ENCODE measurements at regions not wholly inside any gene's neighbourhood (a gene's known extent, or its start where the extent isn't known, plus 50 kb on each side); places are given as distances from the start of the nearest gene placed in this dataset.
"Not testable (repeated sequence)": the region's sequence is repeated elsewhere in the genome, so short reads cannot be mapped to it uniquely, and the experiment has no call there.

DNA sequence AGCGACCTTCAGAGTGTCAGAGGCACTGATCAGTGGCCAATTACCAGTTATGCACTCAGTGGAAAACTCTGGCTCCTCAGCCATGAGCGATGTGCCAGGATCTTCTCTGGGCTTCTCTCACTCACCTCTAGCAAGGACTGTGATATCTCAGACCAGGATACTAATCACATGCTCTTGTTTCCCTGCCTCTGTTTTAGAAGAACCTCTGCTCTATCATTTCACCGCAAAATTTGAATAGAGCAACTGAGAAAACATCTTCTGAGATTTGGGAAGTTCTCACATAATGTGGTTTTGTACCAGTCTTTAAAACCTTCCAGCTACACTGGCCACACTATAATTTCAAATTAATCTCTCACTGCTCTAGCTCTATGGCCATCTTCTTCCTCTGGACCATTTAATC is 325.8 kb upstream of the FRG2C start:
- H3K9me3 Mint-ChIP-seq = peaks cover 0 to 6% (median 0%) of the 10 kb centered on the region in 3 donors
- no peaks in the 10 kb centered on the region for H3K36me3 Mint-ChIP-seq
- no peaks in the 10 kb centered on the region for H3K4me1 Mint-ChIP-seq
- H3K27me3 Mint-ChIP-seq = peaks cover 4% of the 10 kb centered on the region
- H3K27ac Mint-ChIP-seq = no peak overlapping the region
- no peak overlapping the region for H3K4me3 Mint-ChIP-seq

DNA sequence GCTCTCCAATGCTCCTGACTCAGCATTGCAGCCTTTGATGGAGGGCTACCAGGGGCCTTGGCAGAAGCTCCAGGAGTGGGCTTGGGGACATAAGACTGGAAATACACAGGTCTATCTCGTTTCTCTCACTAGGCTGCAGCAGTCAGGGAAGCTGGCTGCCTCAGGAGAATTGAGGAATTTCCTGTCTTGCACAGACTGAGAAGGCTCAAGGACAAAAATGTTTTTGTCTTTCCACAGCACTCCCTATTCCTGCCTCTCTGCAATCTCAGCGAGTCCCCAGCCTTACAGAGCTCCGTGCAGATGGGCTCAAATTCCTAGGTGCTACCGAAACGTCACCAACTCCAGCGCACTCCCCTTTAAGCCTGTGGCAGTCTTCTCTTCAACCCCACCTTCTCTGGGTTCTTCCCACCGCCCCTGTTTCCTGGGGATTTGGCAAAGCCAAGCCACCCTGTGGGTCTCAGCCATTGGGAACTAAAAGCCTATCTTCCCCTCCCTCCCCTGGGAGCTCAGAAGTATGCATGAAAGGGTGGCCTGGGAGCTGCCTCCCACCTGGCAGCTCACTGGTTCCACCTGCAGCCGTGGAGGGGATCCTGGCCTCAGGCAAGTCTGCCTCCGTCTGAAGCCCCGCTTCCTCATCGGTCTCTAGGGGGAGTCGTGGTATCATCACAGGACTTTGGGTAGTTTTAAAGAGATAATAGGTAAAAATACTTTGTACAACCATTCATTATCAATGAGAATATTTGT is 322.6 kb upstream of the FRG2C start:
- no peaks in the 10 kb centered on the region for H3K4me1 Mint-ChIP-seq
- H3K9me3 Mint-ChIP-seq = peaks cover 0 to 2% (median 0%) of the 10 kb centered on the region in 3 donors
- H3K36me3 Mint-ChIP-seq = no peaks in the 10 kb centered on the region
- peaks cover 3% of the 10 kb centered on the region for H3K27me3 Mint-ChIP-seq
- H3K4me3 Mint-ChIP-seq = no peak overlapping the region
- no peak overlapping the region for H3K27ac Mint-ChIP-seq

GRCh38 chr3:75342425-75342824 is 321.7 kb upstream of the FRG2C start:
- H3K27me3 Mint-ChIP-seq = peaks cover 3% of the 10 kb centered on the region
- H3K27ac Mint-ChIP-seq = no peak overlapping the region
- no peaks in the 10 kb centered on the region for H3K4me1 Mint-ChIP-seq
- H3K4me3 Mint-ChIP-seq = no peak overlapping the region
- peaks cover 0 to 2% (median 0%) of the 10 kb centered on the region in 3 donors for H3K9me3 Mint-ChIP-seq
- H3K36me3 Mint-ChIP-seq = no peaks in the 10 kb centered on the region

- not testable (repeated sequence) for H3K4me1 Mint-ChIP-seq, H3K36me3 Mint-ChIP-seq, H3K9me3 Mint-ChIP-seq, H3K4me3 Mint-ChIP-seq, H3K27me3 Mint-ChIP-seq, H3K27ac Mint-ChIP-seq
Measured at GRCh38 chr3:75350536-75350935, 313.6 kb upstream of the FRG2C start.

DNA sequence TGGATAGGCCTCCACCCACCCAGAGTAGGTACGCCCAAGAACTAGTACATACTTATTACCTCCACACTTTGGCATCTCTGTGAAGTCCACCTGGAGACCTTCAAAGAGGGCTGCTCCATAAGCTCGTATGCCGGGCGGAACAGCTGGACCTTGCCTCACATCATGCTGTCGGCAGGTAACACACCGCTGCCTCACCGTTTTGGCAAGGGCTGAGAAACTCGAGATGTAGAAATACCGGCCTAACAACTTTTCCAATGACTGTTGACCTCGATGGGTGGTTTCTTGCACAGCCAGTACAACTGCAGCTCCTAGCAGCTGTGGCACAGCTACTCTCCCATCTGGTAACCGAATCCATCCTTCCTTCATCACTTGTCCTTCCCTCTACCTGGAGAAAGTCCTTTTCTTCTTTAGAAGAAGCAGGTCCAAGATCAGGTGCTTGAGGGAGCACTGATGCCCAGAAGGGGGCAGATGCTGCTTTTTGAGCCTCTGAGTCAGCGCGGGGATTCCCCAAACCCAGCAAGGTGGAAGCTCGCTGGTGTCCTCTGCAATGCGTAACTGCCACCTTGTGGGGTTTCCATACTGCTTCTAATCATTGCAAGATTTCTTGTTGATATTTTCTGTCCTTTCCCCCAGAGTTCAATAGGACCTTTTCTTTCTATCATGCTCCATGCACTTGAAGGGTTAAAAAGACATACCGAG is 301.9 kb upstream of the FRG2C start:
- not testable (repeated sequence) for H3K36me3 Mint-ChIP-seq, H3K27ac Mint-ChIP-seq, H3K4me3 Mint-ChIP-seq, H3K27me3 Mint-ChIP-seq, H3K9me3 Mint-ChIP-seq, H3K4me1 Mint-ChIP-seq

DNA sequence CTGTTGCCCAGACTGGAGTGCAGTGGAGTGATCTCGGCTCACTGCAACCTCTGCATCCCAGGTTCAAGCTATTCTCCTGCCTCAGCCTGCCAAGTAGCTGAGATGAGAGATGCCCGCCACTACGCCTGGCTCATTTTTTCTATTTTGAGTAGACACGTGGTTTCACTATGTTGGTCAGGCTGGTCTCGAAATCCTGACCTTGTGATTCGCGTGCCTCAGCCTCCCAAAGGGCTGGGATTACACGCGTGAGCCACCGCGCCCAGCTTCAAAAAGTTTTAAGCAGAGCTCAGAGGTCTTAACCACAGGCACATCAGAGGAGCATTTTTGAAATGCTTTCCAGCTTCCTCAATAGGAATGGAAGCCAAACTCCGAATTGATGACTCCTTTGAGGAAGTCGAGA is 291.2 kb upstream of the FRG2C start:
- H3K27ac Mint-ChIP-seq, H3K27me3 Mint-ChIP-seq, H3K36me3 Mint-ChIP-seq, H3K9me3 Mint-ChIP-seq, H3K4me3 Mint-ChIP-seq, H3K4me1 Mint-ChIP-seq: not testable (repeated sequence)

DNA sequence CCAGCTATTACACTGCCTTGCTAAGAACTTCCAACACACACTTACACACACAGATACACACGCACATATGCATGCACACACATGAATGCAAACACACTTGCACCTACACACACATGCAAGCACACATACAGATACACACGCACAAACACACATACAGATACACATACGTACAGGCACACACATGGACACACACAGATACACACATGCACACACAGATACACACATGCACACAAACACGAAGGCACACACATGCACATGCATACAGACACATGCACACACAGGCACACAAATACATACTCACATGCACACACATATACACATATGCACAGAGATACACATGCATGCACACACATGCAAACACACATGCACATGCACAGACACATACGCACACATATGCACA is 284.3 kb upstream of the FRG2C start:
- not testable (repeated sequence) for H3K4me3 Mint-ChIP-seq, H3K36me3 Mint-ChIP-seq, H3K4me1 Mint-ChIP-seq, H3K27ac Mint-ChIP-seq, H3K27me3 Mint-ChIP-seq, H3K9me3 Mint-ChIP-seq

DNA sequence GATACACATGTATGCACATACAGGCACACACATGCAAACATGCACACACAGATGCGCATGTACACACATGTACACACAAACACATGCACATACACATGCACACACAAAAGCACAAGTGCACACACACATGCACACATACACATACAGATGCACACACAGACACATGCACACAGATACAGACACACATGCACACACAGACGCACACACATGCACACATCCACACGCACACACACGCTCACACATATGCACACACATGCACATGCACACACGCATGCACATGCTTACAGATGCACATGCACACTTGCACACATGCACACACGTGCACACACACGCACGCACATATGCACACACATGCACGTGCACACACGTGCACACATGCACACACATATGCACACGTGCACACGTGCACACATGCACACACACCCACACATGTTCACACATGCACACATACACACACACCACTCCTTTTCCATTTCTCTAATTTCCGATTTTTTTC is 283.8 kb upstream of the FRG2C start:
- no peaks in the 10 kb centered on the region for H3K36me3 Mint-ChIP-seq
- H3K4me3 Mint-ChIP-seq = peak overlapping the region in 1 of 4 donors; percentile 63
- peaks cover 4 to 9% (median 9%) of the 10 kb centered on the region in 3 donors for H3K9me3 Mint-ChIP-seq
- H3K27me3 Mint-ChIP-seq = no peaks in the 10 kb centered on the region
- no peak overlapping the region for H3K27ac Mint-ChIP-seq
- H3K4me1 Mint-ChIP-seq = peaks cover 0 to 4% (median 0%) of the 10 kb centered on the region in 3 donors

DNA sequence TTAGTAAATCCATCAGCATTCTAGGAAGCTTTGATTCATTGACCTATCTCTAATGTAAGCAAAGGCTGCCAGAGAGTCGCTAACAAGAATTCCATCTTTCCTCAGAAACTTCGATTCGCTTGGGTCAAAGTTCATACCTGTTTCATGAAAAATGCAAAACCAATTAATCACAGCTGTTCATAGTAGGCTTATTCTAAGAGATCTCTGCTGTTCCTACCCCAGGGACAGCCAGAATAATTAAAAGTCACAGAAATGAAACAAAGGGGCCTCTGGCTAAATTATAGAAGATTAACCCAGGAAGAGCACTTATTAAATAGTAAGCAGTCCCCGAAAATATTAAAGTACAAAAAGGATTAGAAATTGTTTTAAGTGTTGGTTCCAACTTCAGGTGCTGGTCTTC is 280.1 kb upstream of the FRG2C start:
- not testable (repeated sequence) for H3K9me3 Mint-ChIP-seq, H3K4me1 Mint-ChIP-seq, H3K36me3 Mint-ChIP-seq, H3K4me3 Mint-ChIP-seq, H3K27me3 Mint-ChIP-seq, H3K27ac Mint-ChIP-seq

DNA sequence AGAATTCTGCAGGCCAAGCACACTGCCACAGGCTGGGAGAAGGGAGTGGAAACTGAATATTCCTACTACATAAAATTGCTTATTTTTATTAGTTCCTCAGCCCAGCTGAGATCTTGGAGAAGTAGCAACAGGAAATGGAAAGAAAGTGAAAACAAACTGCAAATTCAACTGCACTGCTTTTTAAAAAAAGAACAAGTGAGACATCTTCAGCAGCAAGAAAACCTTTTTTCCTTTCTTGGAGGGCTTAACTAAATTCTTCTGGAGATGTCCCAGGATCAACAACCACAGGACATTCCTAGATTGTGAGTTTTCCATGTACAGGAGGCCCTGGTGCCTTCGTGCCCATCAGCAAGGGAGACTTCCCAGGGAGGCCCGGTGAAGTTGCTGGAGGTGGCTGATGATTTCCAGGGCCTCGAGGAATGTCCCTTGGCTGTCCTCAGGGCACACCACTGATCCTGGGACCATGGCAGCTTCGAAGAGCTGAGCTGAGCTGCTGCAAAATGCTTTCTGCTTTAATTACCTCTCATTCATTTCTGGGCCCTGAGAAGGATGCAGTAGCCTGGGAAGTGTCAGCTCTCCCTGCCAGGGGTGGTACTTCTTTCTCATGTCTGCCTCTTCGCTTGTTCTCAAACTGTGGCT is 275.5 kb upstream of the FRG2C start:
- not testable (repeated sequence) for H3K4me1 Mint-ChIP-seq, H3K27me3 Mint-ChIP-seq, H3K36me3 Mint-ChIP-seq, H3K27ac Mint-ChIP-seq, H3K4me3 Mint-ChIP-seq, H3K9me3 Mint-ChIP-seq

- H3K4me1 Mint-ChIP-seq, H3K27me3 Mint-ChIP-seq, H3K9me3 Mint-ChIP-seq, H3K27ac Mint-ChIP-seq, H3K36me3 Mint-ChIP-seq, H3K4me3 Mint-ChIP-seq: not testable (repeated sequence)
Measured at GRCh38 chr3:75393288-75393694, 270.8 kb upstream of the FRG2C start.

- H3K9me3 Mint-ChIP-seq, H3K27me3 Mint-ChIP-seq, H3K4me3 Mint-ChIP-seq, H3K27ac Mint-ChIP-seq, H3K4me1 Mint-ChIP-seq, H3K36me3 Mint-ChIP-seq: not testable (repeated sequence)
Measured at GRCh38 chr3:75394102-75394501, 270.0 kb upstream of the FRG2C start.

DNA sequence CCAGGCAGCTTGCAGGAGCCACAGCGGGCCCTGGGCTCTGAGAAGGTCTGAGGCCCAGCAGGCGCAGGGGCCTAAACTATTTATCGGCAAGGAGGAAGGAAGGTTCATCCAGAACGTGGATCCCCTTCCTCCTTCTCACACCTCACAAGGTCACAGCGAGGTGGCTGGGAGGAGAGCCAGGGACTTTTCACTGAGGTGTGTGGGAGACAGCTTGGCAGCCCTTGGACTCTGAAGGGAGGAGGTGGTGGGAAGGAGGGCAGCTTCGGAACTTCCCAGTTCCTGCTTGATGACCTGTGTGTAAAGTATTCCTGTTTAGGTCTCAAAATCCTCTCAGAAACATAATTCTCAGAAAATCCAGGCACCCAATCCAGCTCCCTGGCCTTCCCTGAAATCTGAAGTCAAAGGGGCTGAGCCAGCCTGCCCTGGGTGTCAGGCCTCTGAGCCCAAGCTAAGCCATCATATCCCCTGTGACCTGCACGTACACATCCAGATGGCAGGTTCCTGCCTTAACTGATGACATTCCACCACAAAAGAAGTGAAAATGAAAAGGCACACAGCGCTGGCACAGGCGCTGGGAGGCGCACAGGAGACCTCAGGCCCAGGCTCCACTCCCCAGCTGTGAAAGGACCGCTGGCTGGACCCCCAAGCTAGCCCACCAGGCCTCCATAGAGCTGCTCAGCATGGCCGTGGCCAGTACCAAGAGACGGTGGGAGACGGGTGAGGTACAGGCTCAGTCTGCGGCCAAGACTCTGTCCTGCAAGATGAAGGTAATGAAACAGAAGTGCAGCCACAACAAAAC is 269.4 kb upstream of the FRG2C start:
- H3K27ac Mint-ChIP-seq, H3K9me3 Mint-ChIP-seq, H3K4me3 Mint-ChIP-seq, H3K27me3 Mint-ChIP-seq, H3K36me3 Mint-ChIP-seq, H3K4me1 Mint-ChIP-seq: not testable (repeated sequence)

DNA sequence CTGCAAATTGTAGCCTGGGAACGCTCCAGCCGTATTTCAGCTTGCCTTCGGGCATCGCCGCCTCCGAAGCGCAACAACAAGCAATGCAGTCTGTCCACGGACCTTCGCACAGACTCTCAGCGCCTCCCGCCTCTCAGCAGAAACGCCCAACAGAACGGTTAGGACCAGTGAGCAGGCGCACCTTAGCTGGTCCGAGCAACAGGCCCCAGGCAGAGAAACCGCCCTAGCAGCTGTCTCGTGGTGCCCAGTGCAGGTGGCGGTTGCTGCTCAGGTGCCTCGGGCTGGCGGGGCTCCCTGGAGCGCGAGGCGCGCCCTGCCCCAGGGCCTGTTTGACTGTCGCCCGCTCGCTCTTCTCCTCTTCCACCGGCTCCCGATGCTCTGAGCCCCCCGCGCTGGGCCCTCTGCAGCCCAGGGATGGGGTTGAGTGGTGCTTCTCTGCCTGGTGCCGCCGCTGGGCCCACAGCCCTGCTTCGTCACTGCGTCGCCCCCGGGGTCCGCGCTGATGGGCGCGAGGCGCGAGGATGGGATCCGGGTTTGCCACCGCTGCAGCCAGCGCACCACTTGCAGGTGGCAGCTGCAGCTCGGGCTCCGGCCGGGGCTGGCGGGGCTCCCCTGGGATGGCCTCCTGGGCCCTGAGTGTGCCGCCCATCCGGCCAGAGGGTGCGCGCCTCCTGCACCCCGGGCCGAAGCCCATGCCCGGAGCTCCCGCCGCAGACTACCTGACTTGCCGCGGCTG is 268.4 kb upstream of the FRG2C start:
- Mint-ChIP-seq H3K27me3 (peaks cover 8% of the 10 kb centered on the region), H3K9me3 (peaks cover 0 to 5% (median 2%) of the 10 kb centered on the region in 3 donors), H3K27ac (no peak overlapping the region), H3K36me3 (no peaks in the 10 kb centered on the region), H3K4me3 (no peak overlapping the region), H3K4me1 (no peaks in the 10 kb centered on the region)
